ENCODE measurements at regions not wholly inside any gene's neighbourhood (a gene's known extent, or its start where the extent isn't known, plus 50 kb on each side); places are given as distances from the start of the nearest gene placed in this dataset.

GRCh38 chr14:40119765-40120164 lies 687.5 kb upstream of the FBXO33 start:
- no peaks in the 10 kb centered on the region for H3K27me3 Mint-ChIP-seq
- H3K27ac Mint-ChIP-seq, result no peak overlapping the region
- TF ChIP-seq CTCF (IDR thresholded peaks at IDR 0.05), result no peak
- no peak overlapping the region for H3K4me3 Mint-ChIP-seq
- no peak for ATAC-seq
- intact Hi-C loops (cut with micrococcal nuclease), result no loop called here
- H3K4me1 Mint-ChIP-seq (ENCODE audit: low read depth), result no peaks in the 10 kb centered on the region
- no peaks in the 10 kb centered on the region for H3K36me3 Mint-ChIP-seq (ENCODE audit: low read depth)
- POLR2A ChIA-PET, result no interaction called here
- H3K9me3 Mint-ChIP-seq, result peaks cover 3% of the 10 kb centered on the region
- no peak for DNase-seq
- CTCF ChIA-PET, result interaction anchor here (0.7 kb wide), 1 partner anchor 11 kb away, joined by 3 read pairs; no protein-coding TSS in a partner anchor

GRCh38 chr14:40119321-40119720 lies 687.1 kb upstream of the FBXO33 start:
- ChIA-PET POLR2A (no interaction called here), CTCF (interaction anchor here (0.7 kb wide), 1 partner anchor 12 kb away, joined by 3 read pairs; no protein-coding TSS in a partner anchor)
- H3K4me1 Mint-ChIP-seq (ENCODE audit: low read depth), result no peaks in the 10 kb centered on the region
- no peaks in the 10 kb centered on the region for H3K36me3 Mint-ChIP-seq (ENCODE audit: low read depth)
- H3K9me3 Mint-ChIP-seq, result peaks cover 3% of the 10 kb centered on the region
- no peak overlapping the region for H3K27ac Mint-ChIP-seq
- ATAC-seq, result no peak
- H3K4me3 Mint-ChIP-seq, result no peak overlapping the region
- DNase-seq, result no peak
- TF ChIP-seq CTCF (IDR thresholded peaks at IDR 0.05), result no peak
- intact Hi-C loops (cut with micrococcal nuclease), result no loop called here
- no peaks in the 10 kb centered on the region for H3K27me3 Mint-ChIP-seq

DNA sequence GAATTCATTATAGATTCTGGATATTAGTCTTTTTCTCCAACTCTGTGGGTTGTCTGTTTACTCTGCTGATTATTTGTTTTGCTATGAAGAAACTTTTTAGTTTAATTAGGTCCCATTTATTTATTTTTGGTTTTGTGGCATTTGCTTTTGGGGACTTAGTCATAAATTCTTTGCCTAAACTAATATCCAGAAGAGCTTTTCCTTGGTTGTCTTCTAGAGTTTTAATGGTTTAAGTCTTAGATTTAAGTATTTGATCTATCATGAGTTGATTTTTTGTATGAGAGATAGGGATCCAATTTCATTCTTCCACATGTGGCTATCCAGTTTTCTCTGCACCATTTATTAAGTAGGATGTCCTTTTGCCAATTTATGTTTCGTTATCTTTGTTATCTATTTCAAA lies 683.4 kb upstream of the FBXO33 start:
- H3K27me3 Mint-ChIP-seq, result no peaks in the 10 kb centered on the region
- ATAC-seq (no peak), DNase-seq (no peak)
- H3K36me3 Mint-ChIP-seq (ENCODE audit: low read depth), result no peaks in the 10 kb centered on the region
- peaks cover 3% of the 10 kb centered on the region for H3K9me3 Mint-ChIP-seq
- CTCF ChIA-PET, result no interaction called here
- TF ChIP-seq CTCF (IDR thresholded peaks at IDR 0.05), result no peak
- H3K4me3 Mint-ChIP-seq, result no peak overlapping the region
- intact Hi-C loops (cut with micrococcal nuclease), result no loop called here
- POLR2A ChIA-PET, result no interaction called here
- no peak overlapping the region for H3K27ac Mint-ChIP-seq
- no peaks in the 10 kb centered on the region for H3K4me1 Mint-ChIP-seq (ENCODE audit: low read depth)

GRCh38 chr14:40113671-40114070 lies 681.4 kb upstream of the FBXO33 start:
- H3K9me3 Mint-ChIP-seq, result peaks cover 7% of the 10 kb centered on the region
- H3K27me3 Mint-ChIP-seq, result no peaks in the 10 kb centered on the region
- H3K27ac Mint-ChIP-seq, result no peak overlapping the region
- ATAC-seq (no peak), DNase-seq (no peak)
- no peak overlapping the region for H3K4me3 Mint-ChIP-seq
- no peaks in the 10 kb centered on the region for H3K4me1 Mint-ChIP-seq (ENCODE audit: low read depth)
- TF ChIP-seq CTCF (IDR thresholded peaks at IDR 0.05), result no peak
- ChIA-PET POLR2A (no interaction called here), CTCF (no interaction called here)
- H3K36me3 Mint-ChIP-seq (ENCODE audit: low read depth), result no peaks in the 10 kb centered on the region
- intact Hi-C loops (cut with micrococcal nuclease), result no loop called here

- H3K4me3 Mint-ChIP-seq, result no peak overlapping the region
- H3K9me3 Mint-ChIP-seq, result peaks cover 20% of the 10 kb centered on the region
- POLR2A ChIA-PET, result no interaction called here
- H3K4me1 Mint-ChIP-seq (ENCODE audit: low read depth), result no peaks in the 10 kb centered on the region
- ATAC-seq (no peak), DNase-seq (no peak)
- CTCF ChIA-PET, result no interaction called here
- TF ChIP-seq CTCF (IDR thresholded peaks at IDR 0.05), result no peak
- no peaks in the 10 kb centered on the region for H3K36me3 Mint-ChIP-seq (ENCODE audit: low read depth)
- H3K27me3 Mint-ChIP-seq, result no peaks in the 10 kb centered on the region
- intact Hi-C loops (cut with micrococcal nuclease), result no loop called here
- H3K27ac Mint-ChIP-seq, result no peak overlapping the region
Measured at GRCh38 chr14:40100544-40101196, 668.4 kb upstream of the FBXO33 start.
